Neural cell (in vitro differentiated cells): ENCODE measurements at regions not wholly inside any gene's neighbourhood (a gene's known extent, or its start where the extent isn't known, plus 50 kb on each side); places are given as distances from the start of the nearest gene placed in this dataset.

Experiments used
- EP300 ChIP-seq: fragments of 450-650 bp; conservative IDR thresholded peaks from 2 replicates; pipeline ENCODE4 v1.6.1; 2014; ENCODE audit warnings: antibody characterized with exemption, mild to moderate bottlenecking, moderate library complexity; ENCODE audit not compliant: poor library complexity, severe bottlenecking
- POLR2AphosphoS5 ChIP-seq: IDR thresholded peaks from 2 replicates; pipeline ENCODE4 v1.6.1; 2012
- TF ChIP-seq, protein P1 (sequence below): IDR thresholded peaks from 2 replicates; pipeline ENCODE4 v1.6.1; 2012; ENCODE audit warnings: borderline replicate concordance
- TF ChIP-seq, protein P2 (sequence below): fragments of 450-650 bp; IDR thresholded peaks from 2 replicates; pipeline ENCODE4 v1.5.1; 2014; ENCODE audit warnings: antibody characterized with exemption, mild to moderate bottlenecking, moderate library complexity; ENCODE audit not compliant: poor library complexity, severe bottlenecking

DNA sequence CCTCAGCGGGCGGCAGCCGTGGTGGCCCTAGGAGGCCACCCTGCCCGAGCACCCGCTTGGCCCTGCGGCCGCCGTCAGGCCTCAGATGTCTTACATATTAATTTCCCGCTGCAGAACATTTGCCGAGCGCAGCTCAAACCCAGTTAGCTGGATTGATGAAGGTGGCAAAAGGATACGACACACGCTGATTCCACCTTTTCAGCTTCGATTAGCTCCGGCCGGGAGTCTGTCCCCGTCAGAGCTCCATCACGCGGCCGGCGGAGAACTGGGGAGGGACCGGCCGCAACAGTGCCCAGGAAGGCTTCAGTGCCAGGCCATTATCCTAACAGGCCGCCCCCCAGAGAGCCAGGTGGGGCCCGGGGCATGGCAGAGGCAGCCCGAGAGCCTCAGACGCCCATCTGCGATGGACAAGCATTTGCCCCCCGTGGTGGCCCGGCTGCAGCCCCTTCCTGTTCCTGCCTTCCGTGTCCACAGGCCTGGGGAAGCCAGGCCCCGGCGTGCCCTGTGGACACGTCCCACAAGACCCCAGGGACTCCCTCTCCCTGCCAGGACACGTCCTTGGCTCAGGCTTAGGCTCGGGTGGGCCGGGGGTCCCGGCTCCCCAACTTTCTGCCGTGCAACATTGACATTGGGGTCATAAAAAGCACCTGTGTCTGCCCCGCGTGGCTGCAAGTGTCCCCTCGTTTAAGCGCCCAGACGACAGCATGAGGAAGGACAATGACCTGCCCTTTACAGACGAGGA is 133.8 kb upstream of the NKX1-1 start:
- TF ChIP-seq, protein P1, sequence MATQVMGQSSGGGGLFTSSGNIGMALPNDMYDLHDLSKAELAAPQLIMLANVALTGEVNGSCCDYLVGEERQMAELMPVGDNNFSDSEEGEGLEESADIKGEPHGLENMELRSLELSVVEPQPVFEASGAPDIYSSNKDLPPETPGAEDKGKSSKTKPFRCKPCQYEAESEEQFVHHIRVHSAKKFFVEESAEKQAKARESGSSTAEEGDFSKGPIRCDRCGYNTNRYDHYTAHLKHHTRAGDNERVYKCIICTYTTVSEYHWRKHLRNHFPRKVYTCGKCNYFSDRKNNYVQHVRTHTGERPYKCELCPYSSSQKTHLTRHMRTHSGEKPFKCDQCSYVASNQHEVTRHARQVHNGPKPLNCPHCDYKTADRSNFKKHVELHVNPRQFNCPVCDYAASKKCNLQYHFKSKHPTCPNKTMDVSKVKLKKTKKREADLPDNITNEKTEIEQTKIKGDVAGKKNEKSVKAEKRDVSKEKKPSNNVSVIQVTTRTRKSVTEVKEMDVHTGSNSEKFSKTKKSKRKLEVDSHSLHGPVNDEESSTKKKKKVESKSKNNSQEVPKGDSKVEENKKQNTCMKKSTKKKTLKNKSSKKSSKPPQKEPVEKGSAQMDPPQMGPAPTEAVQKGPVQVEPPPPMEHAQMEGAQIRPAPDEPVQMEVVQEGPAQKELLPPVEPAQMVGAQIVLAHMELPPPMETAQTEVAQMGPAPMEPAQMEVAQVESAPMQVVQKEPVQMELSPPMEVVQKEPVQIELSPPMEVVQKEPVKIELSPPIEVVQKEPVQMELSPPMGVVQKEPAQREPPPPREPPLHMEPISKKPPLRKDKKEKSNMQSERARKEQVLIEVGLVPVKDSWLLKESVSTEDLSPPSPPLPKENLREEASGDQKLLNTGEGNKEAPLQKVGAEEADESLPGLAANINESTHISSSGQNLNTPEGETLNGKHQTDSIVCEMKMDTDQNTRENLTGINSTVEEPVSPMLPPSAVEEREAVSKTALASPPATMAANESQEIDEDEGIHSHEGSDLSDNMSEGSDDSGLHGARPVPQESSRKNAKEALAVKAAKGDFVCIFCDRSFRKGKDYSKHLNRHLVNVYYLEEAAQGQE, result no peak
- TF ChIP-seq, protein P2, sequence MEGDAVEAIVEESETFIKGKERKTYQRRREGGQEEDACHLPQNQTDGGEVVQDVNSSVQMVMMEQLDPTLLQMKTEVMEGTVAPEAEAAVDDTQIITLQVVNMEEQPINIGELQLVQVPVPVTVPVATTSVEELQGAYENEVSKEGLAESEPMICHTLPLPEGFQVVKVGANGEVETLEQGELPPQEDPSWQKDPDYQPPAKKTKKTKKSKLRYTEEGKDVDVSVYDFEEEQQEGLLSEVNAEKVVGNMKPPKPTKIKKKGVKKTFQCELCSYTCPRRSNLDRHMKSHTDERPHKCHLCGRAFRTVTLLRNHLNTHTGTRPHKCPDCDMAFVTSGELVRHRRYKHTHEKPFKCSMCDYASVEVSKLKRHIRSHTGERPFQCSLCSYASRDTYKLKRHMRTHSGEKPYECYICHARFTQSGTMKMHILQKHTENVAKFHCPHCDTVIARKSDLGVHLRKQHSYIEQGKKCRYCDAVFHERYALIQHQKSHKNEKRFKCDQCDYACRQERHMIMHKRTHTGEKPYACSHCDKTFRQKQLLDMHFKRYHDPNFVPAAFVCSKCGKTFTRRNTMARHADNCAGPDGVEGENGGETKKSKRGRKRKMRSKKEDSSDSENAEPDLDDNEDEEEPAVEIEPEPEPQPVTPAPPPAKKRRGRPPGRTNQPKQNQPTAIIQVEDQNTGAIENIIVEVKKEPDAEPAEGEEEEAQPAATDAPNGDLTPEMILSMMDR, result no peak
- TF ChIP-seq EP300, result no peak
- TF ChIP-seq POLR2AphosphoS5, result no peak
